IMR-90 (cell line): ENCODE measurements at regions not wholly inside any gene's neighbourhood (a gene's known extent, or its start where the extent isn't known, plus 50 kb on each side); places are given as distances from the start of the nearest gene placed in this dataset.

Experiments
- ATAC-seq: fragments of 200-7000 bp; cut with Tn5 transposase; 2 replicates; pipeline ENCODE4 v1.9.1; 2020; ENCODE audit warnings: low read depth, mild to moderate bottlenecking, moderate library complexity
- BruUV-seq: library from RNA; stranded (reverse); fragments of 400-500 nt; replicated peaks from 2 replicates; lab custom pipeline; 2021; lab: Mats Ljungman, UMichigan
- CTCF ChIA-PET: fragments of 300-600 bp; formaldehyde crosslinking; extraction: SDS; loops from one replicate; lab custom pipeline; 2021; ENCODE audit warnings: antibody characterized with exemption; lab: Yijun Ruan, JAX
- POLR2A ChIA-PET: fragments of 300-600 bp; sonication (Branson Sonifier 250); formaldehyde crosslinking; loops from one replicate; lab custom pipeline; 2022; ENCODE audit warnings: antibody characterized with exemption; ENCODE audit not compliant: unreplicated experiment; lab: Charles Lee
- DNase-seq: peaks from one replicate; pipeline ENCODE4 v3.0.0; 2013
- H2AFZ ChIP-seq: replicated peaks from 2 replicates; pipeline ENCODE3; 2013; ENCODE audit warnings: low read length, mild to moderate bottlenecking; ENCODE audit not compliant: poor library complexity
- H2AK5ac ChIP-seq: 2 replicates; pipeline ENCODE4 v1.6.1; 2013; ENCODE audit warnings: low read depth, low read length, inconsistent platforms
- H2AK9ac ChIP-seq: replicated peaks from 2 replicates; pipeline ENCODE3; 2013; ENCODE audit warnings: mild to moderate bottlenecking, low read depth, low read length, moderate library complexity; ENCODE audit not compliant: poor library complexity
- H2BK120ac ChIP-seq: 2 replicates; pipeline ENCODE4 v1.6.1; 2013; ENCODE audit warnings: low read depth, low read length, inconsistent platforms
- H2BK15ac ChIP-seq: 3 replicates; pipeline ENCODE4 v1.6.1; 2013; ENCODE audit warnings: low read depth, low read length, inconsistent platforms
- H2BK20ac ChIP-seq: 2 replicates; pipeline ENCODE4 v1.6.1; 2013; ENCODE audit warnings: low read depth, mild to moderate bottlenecking, inconsistent platforms, low read length, moderate library complexity
- H2BK5ac ChIP-seq: 2 replicates; pipeline ENCODE4 v1.6.1; 2013; ENCODE audit warnings: mild to moderate bottlenecking, low read depth, low read length, inconsistent platforms; ENCODE audit not compliant: poor library complexity, severe bottlenecking
- H3K14ac ChIP-seq: replicated peaks from 2 replicates; pipeline ENCODE4 v1.6.1; 2013; ENCODE audit warnings: low read depth, low read length, inconsistent platforms
- H3K18ac ChIP-seq: 2 replicates; pipeline ENCODE4 v1.6.1; 2013; ENCODE audit warnings: low read depth, low read length, control low read depth
- H3K23ac ChIP-seq: 2 replicates; pipeline ENCODE4 v1.6.1; 2013; ENCODE audit warnings: low read depth, low read length, inconsistent platforms
- H3K27ac ChIP-seq: 2 replicates; pipeline ENCODE4 v1.5.1; 2013; ENCODE audit warnings: mild to moderate bottlenecking, control low read depth, low read length; ENCODE audit not compliant: insufficient read depth
- H3K27me3 ChIP-seq: 2 replicates; pipeline ENCODE4 v1.6.1; 2013; ENCODE audit warnings: low read length; ENCODE audit not compliant: control insufficient read depth, insufficient read depth
- H3K36me3 ChIP-seq: 2 replicates; pipeline ENCODE4 v1.6.1; 2013; ENCODE audit warnings: low read length, mixed read lengths; ENCODE audit not compliant: control insufficient read depth, insufficient read depth
- H3K4ac ChIP-seq: 2 replicates; pipeline ENCODE4 v1.6.1; 2013; ENCODE audit warnings: low read depth, low read length, inconsistent platforms
- H3K4me1 ChIP-seq: 2 replicates; pipeline ENCODE4 v1.6.1; 2013; ENCODE audit warnings: low read length, mixed read lengths; ENCODE audit not compliant: control insufficient read depth, insufficient read depth
- H3K4me2 ChIP-seq: 2 replicates; pipeline ENCODE4 v1.6.1; 2013; ENCODE audit warnings: low read depth, mild to moderate bottlenecking, control low read depth, low read length, moderate library complexity
- H3K4me3 ChIP-seq: 2 replicates; pipeline ENCODE4 v1.5.1; 2013; ENCODE audit warnings: low read depth, mild to moderate bottlenecking, control low read depth, low read length, moderate library complexity; ENCODE audit not compliant: insufficient read depth
- H3K56ac ChIP-seq: 2 replicates; pipeline ENCODE4 v1.6.1; 2013; ENCODE audit warnings: low read length, inconsistent platforms; ENCODE audit not compliant: insufficient read depth; ENCODE audit errors: extremely low read depth
- H3K79me1 ChIP-seq, 2 experiments: 2 replicates each; pipeline ENCODE4 v1.6.1; 2013; ENCODE audit warnings: low read length in 2 of 2, inconsistent platforms in 1 of 2, low read depth in 1 of 2
- H3K9ac ChIP-seq: 2 replicates; pipeline ENCODE4 v1.6.1; 2013; ENCODE audit warnings: low read depth, low read length, control low read depth
- H3K9me1 ChIP-seq: 2 replicates; pipeline ENCODE4 v1.6.1; 2013; ENCODE audit warnings: low read length, inconsistent platforms; ENCODE audit not compliant: insufficient read depth
- H3K9me3 ChIP-seq: 2 replicates; pipeline ENCODE4 v1.6.1; 2013; ENCODE audit warnings: low read length; ENCODE audit not compliant: control insufficient read depth, insufficient read depth
- H4K20me1 ChIP-seq: 2 replicates; pipeline ENCODE4 v1.6.1; 2013; ENCODE audit warnings: low read length, inconsistent platforms; ENCODE audit not compliant: insufficient read depth
- H4K5ac ChIP-seq: 2 replicates; pipeline ENCODE4 v1.6.1; 2013; ENCODE audit warnings: mild to moderate bottlenecking, low read depth, low read length, control low read depth
- H4K8ac ChIP-seq, 2 experiments: 2 replicates each; pipeline ENCODE4 v1.6.1; 2013; ENCODE audit warnings: low read depth in 2 of 2, low read length in 2 of 2, control low read depth in 1 of 2, inconsistent platforms in 1 of 2
- H4K91ac ChIP-seq: 2 replicates; pipeline ENCODE4 v1.6.1; 2013; ENCODE audit warnings: low read depth, low read length, inconsistent platforms; ENCODE audit not compliant: insufficient read depth
- CEBPB ChIP-seq: IDR thresholded peaks from 2 replicates; pipeline ENCODE4 v1.6.1; 2012; ENCODE audit warnings: low read depth, low read length, improper control_type of control experiment
- CHD1 ChIP-seq: IDR thresholded peaks from 2 replicates; pipeline ENCODE4 v1.6.1; 2012; ENCODE audit warnings: low read depth, low read length, improper control_type of control experiment
- CTCF ChIP-seq: conservative IDR thresholded peaks from 2 replicates; pipeline ENCODE4 v1.5.1; 2012; ENCODE audit warnings: mild to moderate bottlenecking, low read depth, low read length, improper control_type of control experiment
- FOS ChIP-seq: fragments of 150-350 bp; IDR thresholded peaks from 2 replicates; pipeline ENCODE4 v1.6.1; 2016; ENCODE audit warnings: low read depth, low read length
- MAFK ChIP-seq: IDR thresholded peaks from 2 replicates; pipeline ENCODE4 v1.6.1; 2012; ENCODE audit warnings: low read depth, low read length, improper control_type of control experiment
- MAZ ChIP-seq: IDR thresholded peaks from 2 replicates; pipeline ENCODE4 v1.6.1; 2012; ENCODE audit warnings: low read depth, mild to moderate bottlenecking, low read length, improper control_type of control experiment, moderate library complexity, borderline replicate concordance
- MXI1 ChIP-seq: IDR thresholded peaks from 2 replicates; pipeline ENCODE4 v1.6.1; 2012; ENCODE audit warnings: low read depth, mild to moderate bottlenecking, low read length, moderate library complexity, borderline replicate concordance
- NFE2L2 ChIP-seq: fragments of 150-350 bp; IDR thresholded peaks from 2 replicates; pipeline ENCODE4 v1.6.1; 2016; ENCODE audit warnings: low read depth, mild to moderate bottlenecking, low read length
- POLR2A ChIP-seq: IDR thresholded peaks from 2 replicates; pipeline ENCODE4 v1.6.1; 2012; ENCODE audit warnings: mild to moderate bottlenecking, low read depth, low read length
- RAD21 ChIP-seq: IDR thresholded peaks from 2 replicates; pipeline ENCODE4 v1.6.1; 2012; ENCODE audit warnings: low read length, improper control_type of control experiment
- RCOR1 ChIP-seq: IDR thresholded peaks from 2 replicates; pipeline ENCODE4 v1.6.1; 2012; ENCODE audit warnings: mild to moderate bottlenecking, low read length, improper control_type of control experiment; ENCODE audit not compliant: insufficient replicate concordance
- RFX5 ChIP-seq: IDR thresholded peaks from 2 replicates; pipeline ENCODE4 v1.8.0; 2012; ENCODE audit warnings: low read depth, mild to moderate bottlenecking, low read length, moderate library complexity
- SMC3 ChIP-seq: fragments of 150-350 bp; IDR thresholded peaks from 2 replicates; pipeline ENCODE4 v1.6.1; 2016; ENCODE audit warnings: low read depth, mild to moderate bottlenecking, antibody characterized with exemption, low read length, moderate library complexity
- WGBS, 2 experiments: methylation state at CpG; one replicate each; pipeline versions ENCODE4 v1.1.5 to v1.1.7; 2013; ENCODE audit warnings: missing lambda C conversion rate in 2 of 2; ENCODE audit not compliant: insufficient read length in 1 of 2; ENCODE audit errors: extremely low coverage in 2 of 2; 5-methylcytosine and 5-hydroxymethylcytosine counted together
- dilution Hi-C: fragments of 300-500 bp; cut with HindIII; formaldehyde crosslinking; loops from one replicate; pipeline ENCODE4 v1.14.3; 2018; ENCODE audit warnings: low sequenced_read_pairs; ENCODE audit not compliant: unreplicated experiment
- in situ Hi-C: fragments of 300-500 bp; cut with MboI; formaldehyde crosslinking; loops from 3 replicates; pipeline ENCODE4 v1.14.3; 2019; ENCODE audit warnings: low sequenced_read_pairs, inconsistent platforms, mixed read lengths
- intact Hi-C: fragments of 100-400 bp; cut with micrococcal nuclease; formaldehyde crosslinking; loops from 2 replicates; pipeline ENCODE4 v1.10.0; 2022
- TF ChIP-seq, protein P1 (sequence below): fragments of 150-350 bp; IDR thresholded peaks from 2 replicates; pipeline ENCODE4 v1.6.1; 2017; ENCODE audit warnings: mild to moderate bottlenecking, antibody characterized with exemption, low read length, low read depth

- no peak overlapping the region for H4K91ac ChIP-seq
- ATAC-seq (no peak), DNase-seq (no peak)
- no peak overlapping the region for H3K4ac ChIP-seq
- no TSS peak for BruUV-seq
- TF ChIP-seq MAZ (no peak), POLR2A (no peak), CHD1 (no peak), NFE2L2 (no peak), CTCF (no peak), MXI1 (no peak), FOS (no peak), SMC3 (no peak), RAD21 (no peak), CEBPB (no peak), RFX5 (no peak), MAFK (no peak), RCOR1 (no peak)
- TF ChIP-seq, protein P1, sequence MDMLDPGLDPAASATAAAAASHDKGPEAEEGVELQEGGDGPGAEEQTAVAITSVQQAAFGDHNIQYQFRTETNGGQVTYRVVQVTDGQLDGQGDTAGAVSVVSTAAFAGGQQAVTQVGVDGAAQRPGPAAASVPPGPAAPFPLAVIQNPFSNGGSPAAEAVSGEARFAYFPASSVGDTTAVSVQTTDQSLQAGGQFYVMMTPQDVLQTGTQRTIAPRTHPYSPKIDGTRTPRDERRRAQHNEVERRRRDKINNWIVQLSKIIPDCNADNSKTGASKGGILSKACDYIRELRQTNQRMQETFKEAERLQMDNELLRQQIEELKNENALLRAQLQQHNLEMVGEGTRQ, result no peak
- no peaks in the 10 kb centered on the region for H3K79me1 ChIP-seq
- no peak overlapping the region for H3K56ac ChIP-seq
- H2BK15ac ChIP-seq, result no peak overlapping the region
- intact Hi-C loops, result no loop called here
- no peak overlapping the region for H3K18ac ChIP-seq
- no peak overlapping the region for H2AFZ ChIP-seq
- no peak overlapping the region for H2AK9ac ChIP-seq
- no peak overlapping the region for H4K5ac ChIP-seq
- in situ Hi-C loops, result no loop called here
- dilution Hi-C loops, result no loop called here
- ChIA-PET CTCF (no interaction called here), POLR2A (no interaction called here)
- no peaks in the 10 kb centered on the region for H3K9me1 ChIP-seq
- WGBS, 2 experiments, result no CpG with 5 or more reads among the region's 4 CpGs
- H3K4me1 ChIP-seq, result no peaks in the 10 kb centered on the region
- no peak overlapping the region for H2BK20ac ChIP-seq
- H3K4me2 ChIP-seq, result no peak overlapping the region
- no peak overlapping the region for H2AK5ac ChIP-seq
- H3K36me3 ChIP-seq, result no peaks in the 10 kb centered on the region
- H4K20me1 ChIP-seq, result no peaks in the 10 kb centered on the region
- no peaks in the 10 kb centered on the region for H3K27me3 ChIP-seq
- H3K9me3 ChIP-seq, result no peaks in the 10 kb centered on the region
- H3K4me3 ChIP-seq, result no peak overlapping the region
- H3K23ac ChIP-seq, result no peak overlapping the region
- no peak overlapping the region for H2BK5ac ChIP-seq
- H3K14ac ChIP-seq, result no peak overlapping the region
- no peak overlapping the region for H3K27ac ChIP-seq
- H2BK120ac ChIP-seq, result no peak overlapping the region
- H3K9ac ChIP-seq, result no peak overlapping the region
- no peak overlapping the region for H4K8ac ChIP-seq
These were observed 443.9 kb downstream of the KLHL4 start for GRCh38 chrX:87961471-87961870.
